H1 (cell line): ENCODE measurements at regions not wholly inside any gene's neighbourhood (a gene's known extent, or its start where the extent isn't known, plus 50 kb on each side); places are given as distances from the start of the nearest gene placed in this dataset.

ENCODE experiments used
- CTBP2 ChIP-seq: IDR thresholded peaks from 2 replicates; pipeline ENCODE4 v1.7.0; 2011; ENCODE audit warnings: borderline replicate concordance, mild to moderate bottlenecking, moderate library complexity, mixed read lengths, low read length; ENCODE audit not compliant: insufficient read depth, insufficient read length
- HDAC6 ChIP-seq: IDR thresholded peaks from one replicate; pipeline ENCODE4 v1.7.1; 2012; ENCODE audit warnings: low read depth, mild to moderate bottlenecking, inconsistent platforms, low read length, moderate library complexity
- SIRT6 ChIP-seq: IDR thresholded peaks from one replicate; pipeline ENCODE4 v1.7.1; 2012; ENCODE audit warnings: low read length, inconsistent platforms
- SP2 ChIP-seq: IDR thresholded peaks from 2 replicates; pipeline ENCODE4 v1.6.1; 2012; ENCODE audit warnings: mild to moderate bottlenecking, low read length, inconsistent platforms
- TAF7 ChIP-seq: optimal IDR thresholded peaks from 2 replicates; pipeline ENCODE3; 2011; ENCODE audit warnings: low read depth, mild to moderate bottlenecking, inconsistent platforms, low read length, moderate library complexity, borderline replicate concordance
- TF ChIP-seq, protein P1 (sequence below): fragments of 300-600 bp; sonication (generic); IDR thresholded peaks from 2 replicates; pipeline ENCODE4 v1.7.1; 2012; ENCODE audit warnings: low read length, moderate library complexity, mild to moderate bottlenecking, inconsistent platforms; ENCODE audit not compliant: insufficient replicate concordance

DNA sequence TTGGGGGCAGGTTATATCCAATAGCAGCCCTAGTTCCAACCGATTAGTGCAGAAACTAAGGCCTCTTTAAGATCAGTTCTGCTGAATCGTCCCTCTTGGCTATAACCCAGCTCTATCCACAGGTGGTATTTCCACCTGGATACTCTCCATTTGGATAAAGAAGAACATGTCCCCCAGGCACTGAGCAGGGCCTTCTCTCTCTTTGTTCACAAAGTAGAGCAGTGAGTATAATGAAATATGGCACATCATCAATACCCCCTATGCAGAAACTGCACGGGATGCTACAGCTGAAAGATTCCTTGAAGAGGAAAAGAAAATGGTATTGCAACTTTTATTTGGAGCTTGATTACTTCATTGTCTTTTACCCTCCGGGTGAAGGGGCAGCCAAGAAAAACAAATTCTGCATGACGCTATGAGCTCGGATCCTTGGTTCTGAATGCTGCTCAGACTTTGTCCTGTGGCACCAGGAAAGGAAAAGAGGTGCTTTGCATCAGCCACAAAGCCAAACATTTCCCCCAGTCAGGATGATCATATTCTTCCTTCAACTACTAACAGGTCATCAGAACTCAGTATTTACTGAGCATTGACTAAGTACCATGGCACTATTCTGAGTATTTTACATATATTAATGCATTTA is 399.7 kb downstream of the NPIPA8 start (continued):
- TF ChIP-seq, protein P1, sequence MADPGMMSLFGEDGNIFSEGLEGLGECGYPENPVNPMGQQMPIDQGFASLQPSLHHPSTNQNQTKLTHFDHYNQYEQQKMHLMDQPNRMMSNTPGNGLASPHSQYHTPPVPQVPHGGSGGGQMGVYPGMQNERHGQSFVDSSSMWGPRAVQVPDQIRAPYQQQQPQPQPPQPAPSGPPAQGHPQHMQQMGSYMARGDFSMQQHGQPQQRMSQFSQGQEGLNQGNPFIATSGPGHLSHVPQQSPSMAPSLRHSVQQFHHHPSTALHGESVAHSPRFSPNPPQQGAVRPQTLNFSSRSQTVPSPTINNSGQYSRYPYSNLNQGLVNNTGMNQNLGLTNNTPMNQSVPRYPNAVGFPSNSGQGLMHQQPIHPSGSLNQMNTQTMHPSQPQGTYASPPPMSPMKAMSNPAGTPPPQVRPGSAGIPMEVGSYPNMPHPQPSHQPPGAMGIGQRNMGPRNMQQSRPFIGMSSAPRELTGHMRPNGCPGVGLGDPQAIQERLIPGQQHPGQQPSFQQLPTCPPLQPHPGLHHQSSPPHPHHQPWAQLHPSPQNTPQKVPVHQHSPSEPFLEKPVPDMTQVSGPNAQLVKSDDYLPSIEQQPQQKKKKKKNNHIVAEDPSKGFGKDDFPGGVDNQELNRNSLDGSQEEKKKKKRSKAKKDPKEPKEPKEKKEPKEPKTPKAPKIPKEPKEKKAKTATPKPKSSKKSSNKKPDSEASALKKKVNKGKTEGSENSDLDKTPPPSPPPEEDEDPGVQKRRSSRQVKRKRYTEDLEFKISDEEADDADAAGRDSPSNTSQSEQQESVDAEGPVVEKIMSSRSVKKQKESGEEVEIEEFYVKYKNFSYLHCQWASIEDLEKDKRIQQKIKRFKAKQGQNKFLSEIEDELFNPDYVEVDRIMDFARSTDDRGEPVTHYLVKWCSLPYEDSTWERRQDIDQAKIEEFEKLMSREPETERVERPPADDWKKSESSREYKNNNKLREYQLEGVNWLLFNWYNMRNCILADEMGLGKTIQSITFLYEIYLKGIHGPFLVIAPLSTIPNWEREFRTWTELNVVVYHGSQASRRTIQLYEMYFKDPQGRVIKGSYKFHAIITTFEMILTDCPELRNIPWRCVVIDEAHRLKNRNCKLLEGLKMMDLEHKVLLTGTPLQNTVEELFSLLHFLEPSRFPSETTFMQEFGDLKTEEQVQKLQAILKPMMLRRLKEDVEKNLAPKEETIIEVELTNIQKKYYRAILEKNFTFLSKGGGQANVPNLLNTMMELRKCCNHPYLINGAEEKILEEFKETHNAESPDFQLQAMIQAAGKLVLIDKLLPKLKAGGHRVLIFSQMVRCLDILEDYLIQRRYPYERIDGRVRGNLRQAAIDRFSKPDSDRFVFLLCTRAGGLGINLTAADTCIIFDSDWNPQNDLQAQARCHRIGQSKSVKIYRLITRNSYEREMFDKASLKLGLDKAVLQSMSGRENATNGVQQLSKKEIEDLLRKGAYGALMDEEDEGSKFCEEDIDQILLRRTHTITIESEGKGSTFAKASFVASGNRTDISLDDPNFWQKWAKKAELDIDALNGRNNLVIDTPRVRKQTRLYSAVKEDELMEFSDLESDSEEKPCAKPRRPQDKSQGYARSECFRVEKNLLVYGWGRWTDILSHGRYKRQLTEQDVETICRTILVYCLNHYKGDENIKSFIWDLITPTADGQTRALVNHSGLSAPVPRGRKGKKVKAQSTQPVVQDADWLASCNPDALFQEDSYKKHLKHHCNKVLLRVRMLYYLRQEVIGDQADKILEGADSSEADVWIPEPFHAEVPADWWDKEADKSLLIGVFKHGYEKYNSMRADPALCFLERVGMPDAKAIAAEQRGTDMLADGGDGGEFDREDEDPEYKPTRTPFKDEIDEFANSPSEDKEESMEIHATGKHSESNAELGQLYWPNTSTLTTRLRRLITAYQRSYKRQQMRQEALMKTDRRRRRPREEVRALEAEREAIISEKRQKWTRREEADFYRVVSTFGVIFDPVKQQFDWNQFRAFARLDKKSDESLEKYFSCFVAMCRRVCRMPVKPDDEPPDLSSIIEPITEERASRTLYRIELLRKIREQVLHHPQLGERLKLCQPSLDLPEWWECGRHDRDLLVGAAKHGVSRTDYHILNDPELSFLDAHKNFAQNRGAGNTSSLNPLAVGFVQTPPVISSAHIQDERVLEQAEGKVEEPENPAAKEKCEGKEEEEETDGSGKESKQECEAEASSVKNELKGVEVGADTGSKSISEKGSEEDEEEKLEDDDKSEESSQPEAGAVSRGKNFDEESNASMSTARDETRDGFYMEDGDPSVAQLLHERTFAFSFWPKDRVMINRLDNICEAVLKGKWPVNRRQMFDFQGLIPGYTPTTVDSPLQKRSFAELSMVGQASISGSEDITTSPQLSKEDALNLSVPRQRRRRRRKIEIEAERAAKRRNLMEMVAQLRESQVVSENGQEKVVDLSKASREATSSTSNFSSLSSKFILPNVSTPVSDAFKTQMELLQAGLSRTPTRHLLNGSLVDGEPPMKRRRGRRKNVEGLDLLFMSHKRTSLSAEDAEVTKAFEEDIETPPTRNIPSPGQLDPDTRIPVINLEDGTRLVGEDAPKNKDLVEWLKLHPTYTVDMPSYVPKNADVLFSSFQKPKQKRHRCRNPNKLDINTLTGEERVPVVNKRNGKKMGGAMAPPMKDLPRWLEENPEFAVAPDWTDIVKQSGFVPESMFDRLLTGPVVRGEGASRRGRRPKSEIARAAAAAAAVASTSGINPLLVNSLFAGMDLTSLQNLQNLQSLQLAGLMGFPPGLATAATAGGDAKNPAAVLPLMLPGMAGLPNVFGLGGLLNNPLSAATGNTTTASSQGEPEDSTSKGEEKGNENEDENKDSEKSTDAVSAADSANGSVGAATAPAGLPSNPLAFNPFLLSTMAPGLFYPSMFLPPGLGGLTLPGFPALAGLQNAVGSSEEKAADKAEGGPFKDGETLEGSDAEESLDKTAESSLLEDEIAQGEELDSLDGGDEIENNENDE: no peak
- TF ChIP-seq TAF7 (no peak), CTBP2 (no peak), HDAC6 (no peak), SP2 (no peak), SIRT6 (no peak)
- TF ChIP-seq, all 59 proteins: peak for 0
